ENCODE measurements at regions not wholly inside any gene's neighbourhood (a gene's known extent, or its start where the extent isn't known, plus 50 kb on each side); places are given as distances from the start of the nearest gene placed in this dataset.

DNA sequence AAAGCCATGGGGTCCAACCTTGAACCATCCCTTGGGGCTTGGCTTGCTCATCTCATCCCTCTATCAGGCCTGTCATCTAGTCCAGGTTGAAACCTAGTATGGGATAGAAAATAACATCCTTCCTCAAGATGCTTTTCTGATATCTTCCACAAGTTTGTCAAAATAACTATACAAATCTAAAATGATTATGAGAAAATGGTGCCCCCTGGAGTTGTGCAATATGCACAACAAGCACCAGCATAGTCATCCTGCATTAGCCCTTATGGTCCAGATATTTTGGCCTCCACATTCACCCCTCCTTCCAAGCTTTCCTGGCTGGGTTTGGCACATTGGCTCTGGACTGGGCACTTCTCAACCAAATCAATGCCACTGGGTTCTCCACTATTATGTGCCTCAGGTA, 101.2 kb downstream of the TBX19 start:
- no peak for DNase-seq

DNA sequence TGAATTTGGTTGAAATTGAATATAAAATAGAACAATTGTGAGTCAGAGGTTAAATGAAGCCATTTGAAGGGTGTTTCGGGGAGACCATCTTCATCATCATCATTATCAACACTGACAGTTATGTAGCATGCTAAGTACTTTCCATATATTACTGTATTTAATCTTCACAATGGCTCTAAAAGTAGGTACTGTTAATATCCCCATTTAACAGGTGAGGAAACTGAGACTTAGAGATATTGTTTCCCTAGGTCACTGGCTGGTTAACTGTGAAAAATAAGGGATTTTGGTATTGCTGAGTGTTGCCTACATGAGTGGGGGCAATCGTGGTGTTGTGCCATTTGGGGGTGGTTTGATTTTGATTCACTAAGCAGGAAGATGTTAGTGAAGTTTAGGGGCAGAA, 100.3 kb downstream of the TBX19 start:
- no peak for DNase-seq

DNA sequence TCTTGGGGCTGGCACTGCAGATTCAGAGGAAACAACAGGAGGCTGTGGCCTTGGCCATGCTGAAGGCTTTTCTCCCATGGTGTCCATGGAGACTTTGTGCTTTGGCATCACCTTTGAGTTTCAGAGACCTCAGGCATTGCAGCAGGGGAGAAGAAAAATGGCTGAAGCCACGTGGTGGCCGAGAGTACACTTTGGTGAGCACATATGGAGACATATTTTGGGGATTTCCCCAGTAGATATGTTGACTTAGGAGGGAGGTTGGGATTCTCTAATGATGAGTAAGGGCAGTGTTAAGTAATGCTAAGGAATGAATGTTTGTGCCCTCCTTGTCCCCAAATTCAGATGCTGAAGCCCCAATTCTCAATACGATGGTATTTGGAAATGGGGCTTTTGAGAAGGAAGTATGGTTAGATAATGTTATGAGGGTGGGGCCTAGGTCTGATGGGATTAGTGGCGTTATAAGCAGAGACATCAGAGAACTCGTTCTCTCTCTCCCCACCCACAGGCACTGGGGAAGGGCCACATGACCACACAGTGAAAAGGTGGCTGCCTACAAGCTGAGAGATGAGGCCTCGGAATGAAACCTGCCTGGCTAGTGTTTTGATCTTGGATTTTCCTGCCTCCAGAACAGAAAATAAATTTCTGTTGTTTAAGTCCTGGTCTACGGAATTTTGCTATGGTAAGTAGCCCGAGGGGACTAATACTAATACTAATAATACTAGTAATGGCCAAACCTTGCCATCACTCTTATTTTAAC, 98.6 kb downstream of the TBX19 start:
- DNase-seq = no peak

DNA sequence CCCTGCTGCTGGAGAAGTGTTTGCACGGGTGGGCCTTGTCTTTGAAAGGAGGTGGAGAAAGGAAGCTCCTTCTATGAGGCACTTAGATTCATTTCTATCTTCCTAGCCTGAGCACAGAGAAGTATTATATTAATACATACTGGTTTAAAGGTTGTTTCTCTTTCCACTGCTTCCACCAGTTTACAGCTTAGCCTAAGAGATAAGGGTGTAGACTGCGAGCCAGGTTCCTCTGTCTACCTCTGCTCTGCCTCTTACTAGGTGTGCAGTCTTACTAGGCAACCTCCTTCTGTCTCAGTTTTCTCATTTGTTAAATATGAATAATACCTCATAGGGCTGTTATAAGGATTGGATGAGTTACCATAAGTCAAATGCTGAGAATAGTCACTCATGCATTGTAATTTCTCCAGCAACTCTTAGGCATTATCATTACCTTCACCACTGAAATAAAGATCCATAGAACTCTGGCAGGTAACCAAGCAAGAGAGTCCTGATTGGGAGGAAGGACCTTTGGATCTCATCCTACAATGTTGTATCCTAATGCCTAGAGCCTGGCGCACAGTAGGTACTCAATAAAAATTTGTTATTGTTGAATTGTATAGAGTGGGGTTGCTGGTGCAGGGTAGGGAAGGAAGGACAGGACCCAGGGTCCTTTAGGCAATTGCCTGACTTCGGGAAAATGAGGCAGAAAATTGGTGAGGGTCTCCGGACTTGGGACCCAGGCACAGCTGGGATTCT, 95.1 kb downstream of the TBX19 start:
- no peak for DNase-seq

DNA sequence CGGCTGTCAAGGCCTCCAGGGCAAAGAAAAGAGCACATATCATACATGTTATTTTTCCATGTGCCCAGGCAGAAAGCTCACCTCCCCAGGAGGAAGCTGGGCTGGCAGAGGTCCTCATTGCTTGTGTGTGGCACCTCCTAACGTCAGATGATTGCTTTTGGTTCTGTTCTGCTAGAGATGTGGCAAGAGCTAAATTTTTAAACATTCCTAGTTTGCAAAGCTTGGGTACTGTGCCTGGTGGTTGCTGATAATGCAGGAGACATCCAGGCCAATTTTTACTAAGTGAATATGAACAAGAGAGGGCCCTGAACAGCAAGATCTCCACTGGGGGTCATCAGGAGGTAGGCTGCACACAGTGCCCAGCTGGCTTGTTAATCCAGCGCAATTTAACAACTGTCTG, 93.9 kb downstream of the TBX19 start:
- no peak for DNase-seq

DNA sequence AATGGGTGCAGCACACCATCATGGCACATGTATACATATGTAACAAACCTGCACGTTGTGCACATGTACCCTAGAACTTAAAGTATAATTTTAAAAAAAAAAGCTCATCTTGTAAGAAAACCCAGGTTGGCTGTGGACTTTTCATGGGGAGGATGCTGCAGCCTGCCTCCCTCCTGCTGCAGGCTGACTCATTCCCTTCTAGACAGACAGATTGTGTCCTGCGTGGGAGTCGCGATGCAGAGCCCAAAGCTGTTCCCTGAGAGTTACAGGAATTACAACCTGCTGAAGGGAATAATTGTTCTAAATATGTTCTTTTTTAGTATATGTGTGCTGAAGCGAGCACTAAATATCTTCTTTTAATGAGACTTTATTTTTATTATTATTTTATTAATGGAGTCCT, 93.2 kb downstream of the TBX19 start:
- DNase-seq = no peak

DNA sequence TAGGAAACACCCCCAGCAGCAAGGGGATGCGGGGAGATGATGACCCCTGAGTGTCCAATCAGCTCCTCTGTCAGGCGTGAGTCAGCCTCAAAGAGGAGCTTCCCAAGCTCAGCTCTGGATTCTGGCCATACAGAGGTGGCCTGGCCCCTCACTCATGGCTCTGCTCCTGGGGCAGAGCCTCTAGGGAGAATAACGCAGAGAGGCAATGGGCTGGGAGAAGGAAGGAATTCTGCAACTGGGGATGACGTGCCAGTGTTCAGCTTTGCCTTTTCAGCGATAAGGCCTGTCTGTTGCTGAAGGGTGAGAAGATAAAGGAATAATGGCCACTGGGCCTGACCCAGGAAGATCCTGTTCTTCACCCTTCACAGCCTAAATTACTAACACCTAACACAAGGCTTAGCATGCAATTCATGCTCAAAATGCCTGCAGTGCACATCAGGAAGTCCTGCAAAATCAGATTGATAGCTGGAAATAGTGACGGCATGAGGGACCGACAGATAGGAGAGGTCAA, 92.2 kb downstream of the TBX19 start:
- no peak for DNase-seq

DNA sequence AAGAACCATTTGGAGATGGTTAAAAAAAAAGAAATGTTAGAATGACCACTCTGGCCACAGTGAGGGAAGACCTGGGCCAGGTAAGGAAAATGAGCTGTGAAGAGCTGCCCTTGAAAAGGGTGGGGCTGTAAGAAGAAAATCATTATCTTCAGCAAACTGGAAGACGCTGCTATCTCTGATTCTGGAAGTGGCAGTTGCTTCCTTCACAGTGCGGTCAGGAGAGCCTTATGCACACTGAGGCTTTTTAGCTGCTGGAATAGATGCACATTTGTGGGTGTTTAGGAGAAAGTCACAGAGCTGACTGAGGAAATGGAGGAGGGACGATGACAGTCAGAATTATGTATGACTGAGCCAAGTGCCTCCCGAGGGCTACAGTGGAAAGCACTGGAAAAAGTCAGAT, 91.6 kb downstream of the TBX19 start:
- DNase-seq = no peak

DNA sequence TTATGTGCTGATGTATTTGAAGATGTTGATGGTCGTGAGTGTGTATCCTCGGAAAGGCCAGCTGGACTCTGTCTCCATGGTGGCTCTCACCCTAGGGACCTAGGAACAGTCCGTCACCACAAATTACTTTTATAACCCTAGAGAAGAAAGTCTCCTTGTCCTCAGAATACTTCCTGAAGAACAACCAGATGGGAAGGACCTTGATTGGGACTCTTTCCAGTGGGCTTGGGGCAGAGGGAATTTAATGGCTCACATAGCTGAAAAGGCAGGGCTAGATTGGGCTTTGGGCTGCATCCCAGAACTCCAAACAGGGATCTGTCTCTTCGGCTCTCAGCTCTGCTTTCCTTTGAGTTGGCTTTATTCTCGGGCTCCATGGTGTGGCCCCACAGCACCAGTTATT, 90.8 kb downstream of the TBX19 start:
- no peak for DNase-seq

DNA sequence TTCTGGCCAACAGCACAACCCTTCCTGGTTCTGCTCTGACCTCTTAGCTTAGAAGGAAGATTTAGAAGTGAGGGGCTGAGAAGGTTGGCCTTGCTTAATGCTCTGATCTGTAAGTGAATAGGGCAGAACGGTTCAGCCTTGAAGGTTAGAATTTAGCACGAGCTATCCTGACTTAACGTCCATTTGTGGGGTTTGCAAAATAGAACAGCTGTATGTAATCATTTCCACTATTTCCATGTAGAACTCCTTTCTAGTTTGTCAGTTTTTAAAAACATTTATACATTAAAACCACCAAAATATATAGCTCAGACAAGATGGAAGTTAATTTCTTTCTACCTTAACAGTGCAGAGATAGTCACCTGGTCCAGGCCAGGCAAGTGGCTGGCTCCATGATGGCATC, 89.9 kb downstream of the TBX19 start:
- DNase-seq = no peak

DNA sequence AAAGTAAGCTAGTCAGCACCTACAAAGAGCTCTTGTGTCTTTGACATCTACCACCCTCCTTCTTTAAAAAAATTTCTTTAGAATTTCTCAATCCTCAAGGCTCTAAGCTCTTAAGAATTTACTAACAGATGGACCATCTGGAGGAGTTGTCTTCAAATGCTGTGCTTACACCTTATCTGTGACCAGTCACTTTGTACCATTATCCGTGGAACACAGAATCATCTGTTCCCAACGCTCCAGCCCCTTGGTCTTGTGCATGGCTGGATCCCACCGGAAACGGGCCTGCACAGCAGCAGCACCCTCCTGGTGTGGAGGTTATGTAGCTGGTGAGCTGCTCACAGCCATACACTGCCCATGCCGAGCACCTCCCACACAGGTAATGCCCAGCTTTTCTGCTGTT, 89.0 kb downstream of the TBX19 start:
- DNase-seq = no peak

DNA sequence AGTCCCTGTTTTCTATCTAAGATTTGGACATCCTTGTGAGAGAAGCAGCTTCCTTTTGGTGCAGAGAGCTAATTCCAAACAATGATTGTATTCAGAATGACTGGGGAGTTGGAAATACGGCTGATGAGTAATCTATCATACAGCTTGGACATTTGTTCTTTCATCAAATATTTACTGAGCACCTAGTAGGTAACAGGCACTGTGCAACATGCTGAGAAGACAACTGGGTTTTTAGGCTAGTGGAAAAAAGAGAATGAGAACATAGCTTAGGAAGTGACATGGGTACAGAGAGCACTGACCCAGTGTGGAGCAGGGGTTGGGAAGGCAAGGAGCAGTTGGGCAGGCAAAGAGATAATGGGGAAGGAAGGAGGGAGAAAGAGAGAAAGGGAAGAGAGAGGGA, 87.5 kb downstream of the TBX19 start:
- no peak for DNase-seq

DNA sequence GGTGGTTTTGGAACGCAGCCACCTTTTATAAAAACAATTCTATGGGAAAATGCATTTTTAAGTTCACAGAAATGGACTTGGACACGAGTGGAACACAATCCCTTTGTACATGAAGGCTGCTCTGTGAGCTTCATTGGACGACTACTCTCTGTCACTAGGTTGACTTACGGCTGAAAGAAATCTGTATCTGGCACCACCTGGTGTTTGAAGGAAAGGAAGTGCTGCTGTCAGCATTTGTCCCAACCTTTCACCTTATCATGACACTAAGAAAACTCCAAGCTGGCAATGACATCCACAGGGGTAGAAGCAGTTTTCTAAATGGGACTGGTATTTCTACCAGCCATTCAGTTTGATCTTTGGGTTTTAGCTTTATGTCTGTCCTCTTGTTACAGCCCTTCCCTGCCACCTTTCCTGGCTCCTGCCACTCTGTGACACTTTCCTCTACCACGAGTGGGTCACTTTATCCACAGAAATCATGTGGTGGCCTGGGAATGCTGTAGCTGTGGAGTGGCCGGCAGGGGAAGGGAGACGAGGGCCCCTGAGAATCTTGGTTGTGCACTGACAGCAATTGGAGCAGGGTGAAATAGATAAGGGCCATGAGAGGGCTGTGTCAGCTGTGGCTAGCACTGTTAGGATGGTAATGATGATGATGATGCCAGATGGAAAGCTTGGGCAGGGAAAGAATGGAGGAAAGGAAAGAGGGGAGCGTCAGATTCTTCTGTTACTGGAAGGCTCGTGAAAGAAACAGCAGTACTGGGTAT, 85.2 kb downstream of the TBX19 start:
- DNase-seq = no peak
